Fibroblast of pulmonary artery (primary cell): ENCODE measurements at regions not wholly inside any gene's neighbourhood (a gene's known extent, or its start where the extent isn't known, plus 50 kb on each side); places are given as distances from the start of the nearest gene placed in this dataset.
A peak's percentile ranks its signal among the peaks of the same experiment; 100 is the strongest.
"Not testable (repeated sequence)": the region's sequence is repeated elsewhere in the genome, so short reads cannot be mapped to it uniquely, and the experiment has no call there.

ENCODE experiments used
- DNase-seq: peaks from one replicate; pipeline ENCODE4 v3.0.0-alpha.2; 2010; ENCODE audit warnings: low read depth
- H3K4me3 ChIP-seq: replicated peaks from 2 replicates; pipeline ENCODE4 v1.5.1; 2011; ENCODE audit warnings: low read depth, mild to moderate bottlenecking, control low read depth, low read length, moderate library complexity
- CTCF ChIP-seq: IDR thresholded peaks from 2 replicates; pipeline ENCODE4 v1.5.1; 2011; ENCODE audit warnings: mild to moderate bottlenecking, control low read depth, low read length, inconsistent platforms; ENCODE audit errors: missing control alignments

- no peak overlapping the region for H3K4me3 ChIP-seq
- no peak for TF ChIP-seq CTCF
- no peak for DNase-seq
Observed at GRCh38 chr10:117492504-117492903, 50.0 kb upstream of the EMX2 start.

- H3K4me3 ChIP-seq = no peak overlapping the region
- no peak for TF ChIP-seq CTCF
- DNase-seq = no peak
Observed at GRCh38 chr10:117488004-117488403, 54.5 kb upstream of the EMX2 start.

GRCh38 chr10:117486606-117487005, 55.9 kb upstream of the EMX2 start:
- no peak overlapping the region for H3K4me3 ChIP-seq
- no peak for DNase-seq
- TF ChIP-seq CTCF = no peak

- DNase-seq = no peak
- TF ChIP-seq CTCF = no peak
- no peak overlapping the region for H3K4me3 ChIP-seq
Observed at GRCh38 chr10:117483056-117483590, 59.4 kb upstream of the EMX2 start.

GRCh38 chr10:117481011-117481410, 61.5 kb upstream of the EMX2 start:
- H3K4me3 ChIP-seq, DNase-seq: not testable (repeated sequence)

- TF ChIP-seq CTCF = no peak
- DNase-seq = no peak
Observed at GRCh38 chr10:117480097-117480496, 62.4 kb upstream of the EMX2 start.

GRCh38 chr10:117477961-117478670, 64.4 kb upstream of the EMX2 start:
- TF ChIP-seq CTCF = peak; percentile 19
- no peak overlapping the region for H3K4me3 ChIP-seq
- DNase-seq = peak; percentile 77

More at GRCh38 chr10:117480097-117480496, 62.4 kb upstream of the EMX2 start:
- no peak overlapping the region for H3K4me3 ChIP-seq
